HUDEP-2 (cell line): ENCODE measurements at regions not wholly inside any gene's neighbourhood (a gene's known extent, or its start where the extent isn't known, plus 50 kb on each side); places are given as distances from the start of the nearest gene placed in this dataset.
"Not testable (repeated sequence)": the region's sequence is repeated elsewhere in the genome, so short reads cannot be mapped to it uniquely, and the experiment has no call there.

ENCODE experiments used
- DNase-seq, 76 experiments: peaks; one replicate each; lab custom pipeline; 2025; ENCODE audit not compliant: unreplicated experiment in 76 of 76; lab: John Stamatoyannopoulos, UW

GRCh38 chr6:62819640-62820039 lies 391.6 kb upstream of the FKBP1C start:
- DNase-seq, result no peak

GRCh38 chr6:62808565-62809293 lies 402.5 kb upstream of the FKBP1C start:
- no peak for DNase-seq

- no peak for DNase-seq
Measured at GRCh38 chr6:62805431-62805830, 405.8 kb upstream of the FKBP1C start.

- DNase-seq, result no peak
Measured at GRCh38 chr6:62803094-62803493, 408.2 kb upstream of the FKBP1C start.

- no peak for DNase-seq
Measured at GRCh38 chr6:62797190-62797589, 414.1 kb upstream of the FKBP1C start.

- DNase-seq, result peak in 11 of 76 experiments; percentile 8 to 26 (median 11)
Measured at GRCh38 chr6:62775427-62776022, 435.7 kb upstream of the FKBP1C start.

GRCh38 chr6:62766174-62766573 lies 445.1 kb upstream of the FKBP1C start:
- not testable (repeated sequence) for DNase-seq

GRCh38 chr6:62764841-62765240 lies 446.4 kb upstream of the FKBP1C start:
- DNase-seq, result no peak

GRCh38 chr6:62763125-62763912 lies 447.9 kb upstream of the FKBP1C start:
- DNase-seq, result no peak

- no peak for DNase-seq
Measured at GRCh38 chr6:62746968-62747367, 460.9 kb upstream of the KHDRBS2 start.

GRCh38 chr6:62746161-62746560 lies 460.1 kb upstream of the KHDRBS2 start:
- DNase-seq, result no peak

GRCh38 chr6:62740596-62740995 lies 454.6 kb upstream of the KHDRBS2 start:
- DNase-seq, result no peak

- DNase-seq, result no peak
Measured at GRCh38 chr6:62740171-62740570, 454.1 kb upstream of the KHDRBS2 start.

- DNase-seq, result no peak
Measured at GRCh38 chr6:62737792-62738191, 451.8 kb upstream of the KHDRBS2 start.

GRCh38 chr6:62721408-62721807 lies 435.4 kb upstream of the KHDRBS2 start:
- DNase-seq, result no peak

- no peak for DNase-seq
Measured at GRCh38 chr6:62716719-62717118, 430.7 kb upstream of the KHDRBS2 start.

GRCh38 chr6:62714112-62714511 lies 428.1 kb upstream of the KHDRBS2 start:
- no peak for DNase-seq

GRCh38 chr6:62711750-62712149 lies 425.7 kb upstream of the KHDRBS2 start:
- no peak for DNase-seq

- no peak for DNase-seq
Measured at GRCh38 chr6:62707914-62708313, 421.9 kb upstream of the KHDRBS2 start.

- DNase-seq, result peak in 1 of 76 experiments; percentile 4
Measured at GRCh38 chr6:62707156-62707555, 421.1 kb upstream of the KHDRBS2 start.

- no peak for DNase-seq
Measured at GRCh38 chr6:62683063-62683462, 397.0 kb upstream of the KHDRBS2 start.

GRCh38 chr6:62681108-62681507 lies 395.1 kb upstream of the KHDRBS2 start:
- no peak for DNase-seq
